GM23338 (cell line): ENCODE measurements at regions not wholly inside any gene's neighbourhood (a gene's known extent, or its start where the extent isn't known, plus 50 kb on each side); places are given as distances from the start of the nearest gene placed in this dataset.

Experiments
- CREB1 ChIP-seq: fragments of 250-450 bp; sonication (Bioruptor Pico); IDR thresholded peaks from 2 replicates; pipeline ENCODE4 v1.5.0; 2020; ENCODE audit warnings: low read depth, mild to moderate bottlenecking, moderate library complexity
- CTCF ChIP-seq, 2 experiments: fragments of 200-600 bp in 1 of 2; sonication (generic) in 1 of 2; conservative IDR thresholded peaks; 2 replicates each; pipeline versions ENCODE4 v1.5.1 to v1.6.1; 2016 to 2017; ENCODE audit warnings: antibody characterized with exemption in 2 of 2, low read depth in 2 of 2, mild to moderate bottlenecking in 2 of 2, moderate library complexity in 1 of 2
- EZH2 ChIP-seq: fragments of 200-600 bp; sonication (generic); IDR thresholded peaks from one replicate; pipeline ENCODE4 v1.8.0; 2017; ENCODE audit warnings: antibody characterized with exemption, mild to moderate bottlenecking, low read depth; ENCODE audit not compliant: unreplicated experiment
- EZH2phosphoT487 ChIP-seq: fragments of 200-600 bp; sonication (generic); IDR thresholded peaks from one replicate; pipeline ENCODE4 v1.8.1; 2018; ENCODE audit warnings: antibody characterized with exemption; ENCODE audit not compliant: unreplicated experiment
- NANOG ChIP-seq: IDR thresholded peaks from 2 replicates; pipeline ENCODE4 v1.6.1; 2016; ENCODE audit warnings: antibody characterized with exemption, borderline replicate concordance
- POLR2AphosphoS5 ChIP-seq: IDR thresholded peaks from 2 replicates; pipeline ENCODE4 v1.6.1; 2016; ENCODE audit warnings: antibody characterized with exemption, low read depth
- REST ChIP-seq: IDR thresholded peaks from one replicate; pipeline ENCODE4 v1.6.1; 2018; ENCODE audit warnings: antibody characterized with exemption; ENCODE audit not compliant: unreplicated experiment
- ZNF331 ChIP-seq: fragments of 250-450 bp; sonication (Bioruptor Pico); IDR thresholded peaks from 2 replicates; pipeline ENCODE4 v1.5.0; 2020; ENCODE audit warnings: low read depth, mild to moderate bottlenecking, moderate library complexity

GRCh38 chr10:55200020-55200419, 399.0 kb upstream of the PCDH15 start:
- TF ChIP-seq CTCF (conservative IDR thresholded peaks at IDR 0.05; ENCODE audit: low read depth in 2 of 2) (no peak), CREB1 (CRISPR knock-in tag) (no peak), EZH2 (no peak), POLR2AphosphoS5 (no peak), NANOG (no peak), EZH2phosphoT487 (no peak), ZNF331 (CRISPR knock-in tag) (no peak), REST (no peak)
